OCI-LY7 (cell line): ENCODE measurements at regions not wholly inside any gene's neighbourhood (a gene's known extent, or its start where the extent isn't known, plus 50 kb on each side); places are given as distances from the start of the nearest gene placed in this dataset.

ENCODE experiments used
- BruUV-seq: library from RNA; stranded (reverse); fragments of 400-500 nt; replicated peaks from 2 replicates; lab custom pipeline; 2021; lab: Mats Ljungman, UMichigan
- CTCF ChIA-PET: fragments of 300-600 bp; sonication (Branson Sonifier 250); formaldehyde crosslinking; loops from one replicate; lab custom pipeline; 2022; ENCODE audit warnings: antibody characterized with exemption; ENCODE audit not compliant: unreplicated experiment; lab: Charles Lee
- POLR2A ChIA-PET: fragments of 300-600 bp; sonication (Branson Sonifier 250); formaldehyde crosslinking; loops from one replicate; lab custom pipeline; 2022; ENCODE audit warnings: antibody characterized with exemption; lab: Charles Lee
- DNase-seq: peaks from one replicate; pipeline ENCODE4 v3.0.0-alpha.2; 2015; ENCODE audit warnings: low spot score
- H2AFZ ChIP-seq: fragments of 200-600 bp; sonication (generic), shearing (Covaris generic); 2 replicates; pipeline ENCODE4 v1.6.1; 2014; ENCODE audit warnings: mild to moderate bottlenecking, antibody characterized with exemption, low read length, moderate library complexity
- H3K27ac ChIP-seq: fragments of 200-600 bp; sonication (generic); 2 replicates; pipeline ENCODE4 v1.5.1; 2014; ENCODE audit warnings: mixed run types, low read depth, mild to moderate bottlenecking, moderate library complexity, low read length, inconsistent platforms; ENCODE audit not compliant: poor library complexity, severe bottlenecking
- H3K36me3 ChIP-seq: fragments of 200-600 bp; sonication (generic); 2 replicates; pipeline ENCODE4 v1.6.1; 2014; ENCODE audit warnings: mild to moderate bottlenecking, antibody characterized with exemption, low read length, moderate library complexity, mixed read lengths; ENCODE audit not compliant: insufficient read depth
- H3K4me1 ChIP-seq: fragments of 200-600 bp; sonication (generic); 2 replicates; pipeline ENCODE4 v1.5.1; 2014; ENCODE audit warnings: mild to moderate bottlenecking, low read length; ENCODE audit not compliant: insufficient read depth, poor library complexity, severe bottlenecking
- H3K4me2 ChIP-seq: fragments of 200-600 bp; sonication (generic); 2 replicates; pipeline ENCODE4 v1.6.1; 2014; ENCODE audit warnings: mild to moderate bottlenecking, low read length
- H3K4me3 ChIP-seq: fragments of 200-600 bp; sonication (generic); 2 replicates; pipeline ENCODE4 v1.5.1; 2014; ENCODE audit warnings: mild to moderate bottlenecking, low read depth, low read length; ENCODE audit not compliant: poor library complexity, severe bottlenecking
- H3K79me2 ChIP-seq: fragments of 200-600 bp; sonication (generic); 2 replicates; pipeline ENCODE4 v1.6.1; 2016; ENCODE audit warnings: low read depth, mild to moderate bottlenecking, low read length, moderate library complexity, mixed read lengths; ENCODE audit not compliant: insufficient read depth
- H3K9me2 ChIP-seq: fragments of 200-600 bp; sonication (generic); 2 replicates; pipeline ENCODE4 v1.6.1; 2016; ENCODE audit warnings: mild to moderate bottlenecking, low read length, mixed read lengths; ENCODE audit not compliant: insufficient read depth
- H3K9me3 ChIP-seq: fragments of 200-600 bp; sonication (generic); 2 replicates; pipeline ENCODE4 v1.6.1; 2014; ENCODE audit warnings: mild to moderate bottlenecking, mixed run types, low read length, mixed read lengths
- H4K20me1 ChIP-seq: fragments of 200-600 bp; sonication (generic); 2 replicates; pipeline ENCODE4 v1.6.1; 2014; ENCODE audit warnings: mild to moderate bottlenecking, antibody characterized with exemption, low read length, moderate library complexity, mixed read lengths; ENCODE audit not compliant: insufficient read depth
- CTCF ChIP-seq: fragments of 200-600 bp; sonication (generic); conservative IDR thresholded peaks from 2 replicates; pipeline ENCODE4 v1.5.1; 2014; ENCODE audit warnings: mild to moderate bottlenecking, antibody characterized with exemption, low read length, moderate library complexity, mixed read lengths
- EZH2phosphoT487 ChIP-seq: fragments of 200-600 bp; sonication (generic); IDR thresholded peaks from 2 replicates; pipeline ENCODE4 v1.6.1; 2018; ENCODE audit warnings: low read depth, borderline replicate concordance, mild to moderate bottlenecking, mixed run types, antibody characterized with exemption, low read length, moderate library complexity, mixed read lengths
- intact Hi-C: fragments of 100-400 bp; cut with micrococcal nuclease; formaldehyde crosslinking; loops from one replicate; pipeline ENCODE4 v1.10.0; 2022; ENCODE audit not compliant: unreplicated experiment

GRCh38 chr6:163820171-163820570 is 405.7 kb downstream of the QKI start:
- no peak overlapping the region for H2AFZ ChIP-seq
- no peaks in the 10 kb centered on the region for H3K9me2 ChIP-seq
- peaks cover 4% of the 10 kb centered on the region for H3K4me1 ChIP-seq
- CTCF ChIA-PET: no interaction called here
- no peak for TF ChIP-seq EZH2phosphoT487
- no peak for TF ChIP-seq CTCF
- no TSS peak for BruUV-seq
- intact Hi-C loops: no loop called here
- no peaks in the 10 kb centered on the region for H3K36me3 ChIP-seq
- DNase-seq: no peak
- POLR2A ChIA-PET: interaction anchor here (0.9 kb wide), 1 partner anchor 13 kb away, joined by 3 read pairs; no protein-coding TSS in a partner anchor
- no peak overlapping the region for H3K27ac ChIP-seq
- H3K4me3 ChIP-seq: no peak overlapping the region
- H4K20me1 ChIP-seq: no peaks in the 10 kb centered on the region
- no peaks in the 10 kb centered on the region for H3K9me3 ChIP-seq
- no peaks in the 10 kb centered on the region for H3K79me2 ChIP-seq
- no peak overlapping the region for H3K4me2 ChIP-seq

GRCh38 chr6:163818719-163819118 is 404.2 kb downstream of the QKI start:
- no peak for DNase-seq
- H3K9me3 ChIP-seq: no peaks in the 10 kb centered on the region
- ChIA-PET POLR2A (no interaction called here), CTCF (no interaction called here)
- no peak for TF ChIP-seq EZH2phosphoT487
- no peak for TF ChIP-seq CTCF
- H3K9me2 ChIP-seq: no peaks in the 10 kb centered on the region
- H3K27ac ChIP-seq: no peak overlapping the region
- no peaks in the 10 kb centered on the region for H3K36me3 ChIP-seq
- no peaks in the 10 kb centered on the region for H4K20me1 ChIP-seq
- no peak overlapping the region for H3K4me2 ChIP-seq
- no peak overlapping the region for H2AFZ ChIP-seq
- no peak overlapping the region for H3K4me3 ChIP-seq
- H3K4me1 ChIP-seq: peaks cover 18% of the 10 kb centered on the region
- no TSS peak for BruUV-seq
- intact Hi-C loops: no loop called here
- no peaks in the 10 kb centered on the region for H3K79me2 ChIP-seq

- Histone ChIP-seq H4K20me1 (no peaks in the 10 kb centered on the region), H2AFZ (no peak overlapping the region), H3K4me3 (no peak overlapping the region), H3K36me3 (no peaks in the 10 kb centered on the region), H3K4me2 (no peak overlapping the region), H3K4me1 (peaks cover 19% of the 10 kb centered on the region), H3K79me2 (no peaks in the 10 kb centered on the region), H3K9me2 (no peaks in the 10 kb centered on the region), H3K9me3 (no peaks in the 10 kb centered on the region), H3K27ac (no peak overlapping the region)
- no peak for DNase-seq
- no TSS peak for BruUV-seq
- ChIA-PET CTCF (no interaction called here), POLR2A (interaction anchor here (0.5 kb wide), 1 partner anchor 15 kb away, joined by 3 read pairs; no protein-coding TSS in a partner anchor)
- TF ChIP-seq CTCF (no peak), EZH2phosphoT487 (no peak)
- intact Hi-C loops: no loop called here
Observed at GRCh38 chr6:163816441-163816840, 401.9 kb downstream of the QKI start.
